WTC11 (cell line): ENCODE measurements at regions not wholly inside any gene's neighbourhood (a gene's known extent, or its start where the extent isn't known, plus 50 kb on each side); places are given as distances from the start of the nearest gene placed in this dataset.

Source experiments
- ATAC-seq: fragments of 200-7000 bp; cut with Tn5 transposase; 2 replicates; pipeline ENCODE4 v1.10.0; 2021; ENCODE audit warnings: mild to moderate bottlenecking, moderate library complexity
- CTCF ChIA-PET: fragments of 300-600 bp; sonication (Branson Sonifier 250); formaldehyde crosslinking; loops from one replicate; lab custom pipeline; 2021; ENCODE audit warnings: antibody characterized with exemption; lab: Charles Lee
- POLR2A ChIA-PET: fragments of 350-600 bp; sonication (Branson Sonifier 250); formaldehyde crosslinking; loops from one replicate; lab custom pipeline; 2021; ENCODE audit warnings: antibody characterized with exemption; lab: Charles Lee
- DNase-seq: peaks from one replicate; pipeline ENCODE4 v3.0.0; 2021; ENCODE audit warnings: low spot score
- H3K27ac Mint-ChIP-seq: 2 replicates; pipeline ENCODE4 v1.8.0; 2021; ENCODE audit warnings: mixed read lengths
- H3K27me3 Mint-ChIP-seq: 2 replicates; pipeline ENCODE4 v1.8.0; 2021; ENCODE audit warnings: low read depth, mild to moderate bottlenecking, moderate library complexity, mixed read lengths
- H3K36me3 Mint-ChIP-seq: 2 replicates; pipeline ENCODE4 v1.8.0; 2021; ENCODE audit warnings: mixed read lengths
- H3K4me1 Mint-ChIP-seq: 2 replicates; pipeline ENCODE4 v1.8.0; 2022; ENCODE audit warnings: mixed read lengths
- H3K4me3 Mint-ChIP-seq: 2 replicates; pipeline ENCODE4 v1.8.0; 2021; ENCODE audit warnings: mild to moderate bottlenecking, moderate library complexity, mixed read lengths
- H3K9me3 Mint-ChIP-seq: 2 replicates; pipeline ENCODE4 v1.8.0; 2021; ENCODE audit warnings: mixed read lengths
- ATF6 ChIP-seq: sonication (generic); formaldehyde crosslinking; IDR thresholded peaks from 2 replicates; pipeline ENCODE4 v1.8.1; 2023; ENCODE audit warnings: mild to moderate bottlenecking, missing genetic modification reagents
- CREM ChIP-seq: sonication (generic); formaldehyde crosslinking; IDR thresholded peaks from 2 replicates; pipeline ENCODE4 v1.8.1; 2022; ENCODE audit warnings: mild to moderate bottlenecking, missing genetic modification reagents, moderate library complexity
- FOXJ3 ChIP-seq: sonication (generic); formaldehyde crosslinking; IDR thresholded peaks from 2 replicates; pipeline ENCODE4 v1.9.0; 2021; ENCODE audit warnings: missing genetic modification reagents, mild to moderate bottlenecking, borderline replicate concordance
- GABPB1 ChIP-seq: sonication (generic); formaldehyde crosslinking; IDR thresholded peaks from 2 replicates; pipeline ENCODE4 v1.8.1; 2023; ENCODE audit warnings: mild to moderate bottlenecking, missing genetic modification reagents
- IRF1 ChIP-seq: sonication (generic); formaldehyde crosslinking; IDR thresholded peaks from 2 replicates; pipeline ENCODE4 v1.8.0; 2023; ENCODE audit warnings: missing genetic modification reagents
- SMAD3 ChIP-seq: sonication (generic); formaldehyde crosslinking; IDR thresholded peaks from 2 replicates; pipeline ENCODE4 v1.8.0; 2022; ENCODE audit warnings: missing genetic modification reagents, mild to moderate bottlenecking, borderline replicate concordance
- SOX15 ChIP-seq: fragments of 250-450 bp; sonication (Bioruptor Pico); IDR thresholded peaks from 2 replicates; pipeline ENCODE4 v1.9.0; 2021; ENCODE audit warnings: mild to moderate bottlenecking
- TEAD4 ChIP-seq: sonication (generic); formaldehyde crosslinking; IDR thresholded peaks from 2 replicates; pipeline ENCODE4 v1.8.0; 2022; ENCODE audit warnings: mild to moderate bottlenecking, missing genetic modification reagents
- USF2 ChIP-seq: sonication (generic); formaldehyde crosslinking; IDR thresholded peaks from 2 replicates; pipeline ENCODE4 v1.8.1; 2023; ENCODE audit warnings: mild to moderate bottlenecking, missing genetic modification reagents, moderate library complexity
- ZNF219 ChIP-seq: sonication (generic); formaldehyde crosslinking; IDR thresholded peaks from 2 replicates; pipeline ENCODE4 v1.8.0; 2023; ENCODE audit warnings: missing genetic modification reagents, mild to moderate bottlenecking, borderline replicate concordance
- ZNF281 ChIP-seq: sonication (generic); formaldehyde crosslinking; IDR thresholded peaks from 2 replicates; pipeline ENCODE4 v1.8.0; 2023; ENCODE audit warnings: mild to moderate bottlenecking, missing genetic modification reagents
- TF ChIP-seq, protein P1 (sequence below): sonication (generic); formaldehyde crosslinking; IDR thresholded peaks from 2 replicates; pipeline ENCODE4 v1.8.0; 2022; ENCODE audit warnings: missing genetic modification reagents
- TF ChIP-seq, protein P2 (sequence below): sonication (generic); formaldehyde crosslinking; IDR thresholded peaks from 2 replicates; pipeline ENCODE4 v1.8.1; 2023; ENCODE audit warnings: mild to moderate bottlenecking, moderate library complexity, missing genetic modification reagents
- TF ChIP-seq, protein P3 (sequence below): sonication (generic); formaldehyde crosslinking; conservative IDR thresholded peaks from 2 replicates; pipeline ENCODE4 v1.8.1; 2023; ENCODE audit warnings: mild to moderate bottlenecking, low read depth, missing genetic modification reagents, moderate library complexity

DNA sequence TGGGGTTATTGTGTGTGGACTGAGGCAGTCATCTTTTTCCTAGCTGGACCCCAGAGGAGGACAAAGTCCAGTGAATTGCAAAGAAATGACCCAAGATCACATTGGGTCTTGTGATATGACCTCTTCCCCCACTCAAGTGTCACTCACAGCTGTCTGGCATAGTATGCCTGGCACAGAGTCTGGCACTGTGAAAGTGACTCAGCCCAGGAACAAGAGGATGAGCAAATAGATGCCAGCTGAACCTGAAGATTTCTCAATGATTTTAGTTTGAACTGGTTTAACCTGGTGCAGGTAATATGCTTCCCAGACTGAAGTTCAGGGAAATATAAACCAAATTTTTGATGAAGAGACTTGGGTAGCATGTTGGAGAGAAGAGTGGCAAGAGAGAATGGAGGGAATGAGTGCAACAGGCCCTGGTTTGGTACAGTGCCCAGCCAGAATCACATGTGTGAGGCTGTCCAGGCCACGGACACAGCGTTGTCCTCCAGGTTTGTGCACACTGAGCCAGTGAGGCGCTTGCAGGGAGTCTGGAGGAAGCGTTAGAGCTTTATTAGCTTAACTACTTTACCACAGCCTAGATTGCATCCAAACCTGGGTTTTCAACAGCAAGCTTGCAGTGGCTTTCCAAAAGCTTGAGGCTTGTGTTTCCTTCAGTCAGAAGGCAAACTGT is 332.9 kb downstream of the NUAK1 start (continued):
- TF ChIP-seq, protein P1, sequence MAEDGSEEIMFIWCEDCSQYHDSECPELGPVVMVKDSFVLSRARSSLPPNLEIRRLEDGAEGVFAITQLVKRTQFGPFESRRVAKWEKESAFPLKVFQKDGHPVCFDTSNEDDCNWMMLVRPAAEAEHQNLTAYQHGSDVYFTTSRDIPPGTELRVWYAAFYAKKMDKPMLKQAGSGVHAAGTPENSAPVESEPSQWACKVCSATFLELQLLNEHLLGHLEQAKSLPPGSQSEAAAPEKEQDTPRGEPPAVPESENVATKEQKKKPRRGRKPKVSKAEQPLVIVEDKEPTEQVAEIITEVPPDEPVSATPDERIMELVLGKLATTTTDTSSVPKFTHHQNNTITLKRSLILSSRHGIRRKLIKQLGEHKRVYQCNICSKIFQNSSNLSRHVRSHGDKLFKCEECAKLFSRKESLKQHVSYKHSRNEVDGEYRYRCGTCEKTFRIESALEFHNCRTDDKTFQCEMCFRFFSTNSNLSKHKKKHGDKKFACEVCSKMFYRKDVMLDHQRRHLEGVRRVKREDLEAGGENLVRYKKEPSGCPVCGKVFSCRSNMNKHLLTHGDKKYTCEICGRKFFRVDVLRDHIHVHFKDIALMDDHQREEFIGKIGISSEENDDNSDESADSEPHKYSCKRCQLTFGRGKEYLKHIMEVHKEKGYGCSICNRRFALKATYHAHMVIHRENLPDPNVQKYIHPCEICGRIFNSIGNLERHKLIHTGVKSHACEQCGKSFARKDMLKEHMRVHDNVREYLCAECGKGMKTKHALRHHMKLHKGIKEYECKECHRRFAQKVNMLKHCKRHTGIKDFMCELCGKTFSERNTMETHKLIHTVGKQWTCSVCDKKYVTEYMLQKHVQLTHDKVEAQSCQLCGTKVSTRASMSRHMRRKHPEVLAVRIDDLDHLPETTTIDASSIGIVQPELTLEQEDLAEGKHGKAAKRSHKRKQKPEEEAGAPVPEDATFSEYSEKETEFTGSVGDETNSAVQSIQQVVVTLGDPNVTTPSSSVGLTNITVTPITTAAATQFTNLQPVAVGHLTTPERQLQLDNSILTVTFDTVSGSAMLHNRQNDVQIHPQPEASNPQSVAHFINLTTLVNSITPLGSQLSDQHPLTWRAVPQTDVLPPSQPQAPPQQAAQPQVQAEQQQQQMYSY, result no peak
- TF ChIP-seq FOXJ3 (CRISPR knock-in tag) (no peak), CREM (CRISPR knock-in tag) (no peak), ZNF281 (CRISPR knock-in tag) (no peak), ZNF219 (CRISPR knock-in tag) (no peak), ATF6 (CRISPR knock-in tag) (no peak), GABPB1 (CRISPR knock-in tag) (no peak)

DNA sequence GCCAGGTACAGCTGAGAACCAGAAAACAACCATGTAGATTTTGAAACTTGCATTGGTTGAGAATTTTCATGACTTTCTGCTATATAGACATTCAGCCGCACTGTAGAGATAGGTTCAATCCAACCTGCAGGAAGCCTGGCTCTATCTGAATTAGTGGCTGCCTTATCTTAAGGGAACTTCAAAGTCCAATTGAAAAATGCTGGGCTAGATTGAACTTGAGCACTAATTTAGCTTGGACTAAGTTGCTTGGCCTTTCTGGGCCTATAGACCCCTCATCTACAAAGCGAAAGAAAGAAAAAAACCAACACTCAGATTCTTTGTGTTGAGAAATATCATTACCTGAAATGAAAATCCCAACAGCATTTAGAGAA is 332.4 kb downstream of the NUAK1 start:
- DNase-seq (no peak), ATAC-seq (no peak)
- Mint-ChIP-seq H3K36me3 (peaks cover 2% of the 10 kb centered on the region), H3K27ac (no peak overlapping the region), H3K4me1 (no peaks in the 10 kb centered on the region), H3K27me3 (no peaks in the 10 kb centered on the region; the same call in 1 of the 2 replicates), H3K9me3 (peaks cover 31% of the 10 kb centered on the region), H3K4me3 (no peak overlapping the region)
- CTCF ChIA-PET, result no interaction called here
- POLR2A ChIA-PET, result no interaction called here
- TF ChIP-seq, protein P2, sequence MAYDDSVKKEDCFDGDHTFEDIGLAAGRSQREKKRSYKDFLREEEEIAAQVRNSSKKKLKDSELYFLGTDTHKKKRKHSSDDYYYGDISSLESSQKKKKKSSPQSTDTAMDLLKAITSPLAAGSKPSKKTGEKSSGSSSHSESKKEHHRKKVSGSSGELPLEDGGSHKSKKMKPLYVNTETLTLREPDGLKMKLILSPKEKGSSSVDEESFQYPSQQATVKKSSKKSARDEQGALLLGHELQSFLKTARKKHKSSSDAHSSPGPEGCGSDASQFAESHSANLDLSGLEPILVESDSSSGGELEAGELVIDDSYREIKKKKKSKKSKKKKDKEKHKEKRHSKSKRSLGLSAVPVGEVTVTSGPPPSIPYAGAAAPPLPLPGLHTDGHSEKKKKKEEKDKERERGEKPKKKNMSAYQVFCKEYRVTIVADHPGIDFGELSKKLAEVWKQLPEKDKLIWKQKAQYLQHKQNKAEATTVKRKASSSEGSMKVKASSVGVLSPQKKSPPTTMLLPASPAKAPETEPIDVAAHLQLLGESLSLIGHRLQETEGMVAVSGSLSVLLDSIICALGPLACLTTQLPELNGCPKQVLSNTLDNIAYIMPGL (CRISPR knock-in tag), result no peak
- TF ChIP-seq, protein P3, sequence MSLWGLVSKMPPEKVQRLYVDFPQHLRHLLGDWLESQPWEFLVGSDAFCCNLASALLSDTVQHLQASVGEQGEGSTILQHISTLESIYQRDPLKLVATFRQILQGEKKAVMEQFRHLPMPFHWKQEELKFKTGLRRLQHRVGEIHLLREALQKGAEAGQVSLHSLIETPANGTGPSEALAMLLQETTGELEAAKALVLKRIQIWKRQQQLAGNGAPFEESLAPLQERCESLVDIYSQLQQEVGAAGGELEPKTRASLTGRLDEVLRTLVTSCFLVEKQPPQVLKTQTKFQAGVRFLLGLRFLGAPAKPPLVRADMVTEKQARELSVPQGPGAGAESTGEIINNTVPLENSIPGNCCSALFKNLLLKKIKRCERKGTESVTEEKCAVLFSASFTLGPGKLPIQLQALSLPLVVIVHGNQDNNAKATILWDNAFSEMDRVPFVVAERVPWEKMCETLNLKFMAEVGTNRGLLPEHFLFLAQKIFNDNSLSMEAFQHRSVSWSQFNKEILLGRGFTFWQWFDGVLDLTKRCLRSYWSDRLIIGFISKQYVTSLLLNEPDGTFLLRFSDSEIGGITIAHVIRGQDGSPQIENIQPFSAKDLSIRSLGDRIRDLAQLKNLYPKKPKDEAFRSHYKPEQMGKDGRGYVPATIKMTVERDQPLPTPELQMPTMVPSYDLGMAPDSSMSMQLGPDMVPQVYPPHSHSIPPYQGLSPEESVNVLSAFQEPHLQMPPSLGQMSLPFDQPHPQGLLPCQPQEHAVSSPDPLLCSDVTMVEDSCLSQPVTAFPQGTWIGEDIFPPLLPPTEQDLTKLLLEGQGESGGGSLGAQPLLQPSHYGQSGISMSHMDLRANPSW (CRISPR knock-in tag), result no peak
- TF ChIP-seq IRF1 (CRISPR knock-in tag) (no peak), SOX15 (no peak), SMAD3 (CRISPR knock-in tag) (no peak), USF2 (CRISPR knock-in tag) (no peak), TEAD4 (CRISPR knock-in tag) (no peak), ZNF281 (CRISPR knock-in tag) (no peak)
